ENCODE measurements at regions not wholly inside any gene's neighbourhood (a gene's known extent, or its start where the extent isn't known, plus 50 kb on each side); places are given as distances from the start of the nearest gene placed in this dataset.

- H4K20me1 ChIP-seq (ENCODE audit: insufficient read depth, low read length) = no peaks in the 10 kb centered on the region
- POLR2A ChIA-PET = no interaction called here
- FAIRE-seq = no peak
- BruUV-seq (replicated peaks) = no TSS peak
- no peak for DNase-seq (ENCODE audit: low spot score)
- 35% methylated on average over 10 of the region's 10 CpGs for WGBS (ENCODE audit: low lambda C conversion rate)
- no peak for ATAC-seq
- no peak overlapping the region for H2AFZ ChIP-seq (ENCODE audit: low read length)
- H3K36me3 ChIP-seq (replicated peaks in 1 of 2; ENCODE audit: control insufficient read depth in 1 of 2, insufficient read depth in 2 of 2, low read length in 2 of 2) = no peaks in the 10 kb centered on the region
- H3K4me2 ChIP-seq (ENCODE audit: low read depth, low read length) = no peak overlapping the region
- CTCF ChIA-PET (ENCODE audit: low intra/inter-chr PET ratio, low total read pairs) = no interaction called here
- no peak overlapping the region for H3K27ac ChIP-seq (ENCODE audit: extremely low read length, insufficient read depth, low read length)
- intact Hi-C loops (cut with micrococcal nuclease; ENCODE audit: unreplicated experiment) = no loop called here
- no peak overlapping the region for H3K4me3 ChIP-seq (replicated peaks in 1 of 3; ENCODE audit: insufficient read depth in 1 of 3, low read depth in 2 of 3, low read length in 3 of 3)
- no peaks in the 10 kb centered on the region for H3K4me1 ChIP-seq (ENCODE audit: insufficient read depth, low read length)
- H3K9me3 ChIP-seq (ENCODE audit: low read length) = no peaks in the 10 kb centered on the region
- H3K79me2 ChIP-seq (ENCODE audit: insufficient read depth, low read length) = no peaks in the 10 kb centered on the region
- in situ Hi-C loops (cut with HindIII; ENCODE audit: extremely low pct_ligation_motif_present, low pct_unique_long_range_greater_than_20kb) = no loop called here
- TF ChIP-seq ATF1 (CRISPR knock-in tag; IDR thresholded peaks at IDR 0.05) (no peak), CSRNP1 (CRISPR knock-in tag; IDR thresholded peaks at IDR 0.05) (no peak), BCL3 (CRISPR knock-in tag; IDR thresholded peaks at IDR 0.05) (no peak), MLLT10 (CRISPR knock-in tag; IDR thresholded peaks at IDR 0.05) (no peak), KDM5B (CRISPR knock-in tag; IDR thresholded peaks at IDR 0.05; ENCODE audit: borderline replicate concordance) (no peak), ZNF292 (CRISPR knock-in tag; IDR thresholded peaks at IDR 0.05; ENCODE audit: borderline replicate concordance, low read depth) (no peak)
- no peaks in the 10 kb centered on the region for H3K27me3 ChIP-seq (ENCODE audit: control insufficient read depth in 1 of 2, insufficient read depth in 2 of 2, low read length in 2 of 2)
- no peak overlapping the region for H3K9ac ChIP-seq (ENCODE audit: insufficient read depth, low read depth, low read length)
Measured at GRCh38 chr3:176959867-176960266, 237.4 kb downstream of the TBL1XR1 start.

GRCh38 chr3:176958560-176958959, 238.7 kb downstream of the TBL1XR1 start:
- no TSS peak for BruUV-seq (replicated peaks)
- Histone ChIP-seq H3K4me2 (ENCODE audit: low read depth, low read length) (no peak overlapping the region), H3K9ac (ENCODE audit: insufficient read depth, low read depth, low read length) (no peak overlapping the region), H3K36me3 (replicated peaks in 1 of 2; ENCODE audit: control insufficient read depth in 1 of 2, insufficient read depth in 2 of 2, low read length in 2 of 2) (no peaks in the 10 kb centered on the region), H3K4me1 (ENCODE audit: insufficient read depth, low read length) (no peaks in the 10 kb centered on the region), H3K27me3 (ENCODE audit: control insufficient read depth in 1 of 2, insufficient read depth in 2 of 2, low read length in 2 of 2) (no peaks in the 10 kb centered on the region), H3K79me2 (ENCODE audit: insufficient read depth, low read length) (no peaks in the 10 kb centered on the region), H4K20me1 (ENCODE audit: insufficient read depth, low read length) (no peaks in the 10 kb centered on the region), H3K27ac (ENCODE audit: extremely low read length, insufficient read depth, low read length) (no peak overlapping the region), H2AFZ (ENCODE audit: low read length) (no peak overlapping the region), H3K9me3 (ENCODE audit: low read length) (no peaks in the 10 kb centered on the region), H3K4me3 (replicated peaks in 1 of 3; ENCODE audit: insufficient read depth in 1 of 3, low read depth in 2 of 3, low read length in 3 of 3) (no peak overlapping the region)
- ChIA-PET POLR2A (no interaction called here), CTCF (ENCODE audit: low intra/inter-chr PET ratio, low total read pairs) (no interaction called here)
- intact Hi-C loops (cut with micrococcal nuclease; ENCODE audit: unreplicated experiment) = no loop called here
- WGBS (ENCODE audit: low lambda C conversion rate) = 60% methylated on average over 2 of the region's 2 CpGs
- ATAC-seq = no peak
- in situ Hi-C loops (cut with HindIII; ENCODE audit: extremely low pct_ligation_motif_present, low pct_unique_long_range_greater_than_20kb) = no loop called here
- no peak for DNase-seq (ENCODE audit: low spot score)
- no peak for FAIRE-seq
- TF ChIP-seq GMEB2 (CRISPR knock-in tag; IDR thresholded peaks at IDR 0.05; ENCODE audit: low read depth) = no peak
- no peak for TF ChIP-seq ZBTB1 (CRISPR knock-in tag; IDR thresholded peaks at IDR 0.05; ENCODE audit: borderline replicate concordance)
- no peak for TF ChIP-seq HMG20B (CRISPR knock-in tag; conservative IDR thresholded peaks at IDR 0.05)
- TF ChIP-seq DMTF1 (CRISPR knock-in tag; IDR thresholded peaks at IDR 0.05) = no peak
- TF ChIP-seq ZNF274 (CRISPR knock-in tag; IDR thresholded peaks at IDR 0.05) = no peak
- no peak for TF ChIP-seq MIER2 (CRISPR knock-in tag; IDR thresholded peaks at IDR 0.05)
